Lower leg skin (tissue), 4 donors: ENCODE measurements at regions not wholly inside any gene's neighbourhood (a gene's known extent, or its start where the extent isn't known, plus 50 kb on each side); places are given as distances from the start of the nearest gene placed in this dataset.

ENCODE experiments used
- DNase-seq, 2 donors: peaks; one replicate each; pipeline ENCODE4 v3.0.0-alpha.2; 2019; ENCODE audit warnings: low spot score in 2 of 2
- H3K4me3 ChIP-seq: fragments of 200-600 bp; sonication (generic); 2 replicates; pipeline ENCODE4 v1.5.1; 2017; ENCODE audit warnings: mild to moderate bottlenecking, low read depth; ENCODE audit not compliant: poor library complexity, severe bottlenecking
- CTCF ChIP-seq, 3 donors: fragments of 450-650 bp; IDR thresholded peaks; one replicate each; pipeline ENCODE4 v1.5.1; 2016; ENCODE audit warnings: antibody characterized with exemption in 3 of 3, mild to moderate bottlenecking in 3 of 3, moderate library complexity in 2 of 3
- POLR2A ChIP-seq, 2 donors: fragments of 450-650 bp; IDR thresholded peaks; one replicate each; pipeline ENCODE4 v1.6.1; 2016 to 2017; ENCODE audit warnings: antibody characterized with exemption in 2 of 2, mild to moderate bottlenecking in 1 of 2, moderate library complexity in 1 of 2
- WGBS, 2 donors: methylation state at CpG; one replicate each; pipeline ENCODE4 v1.1.5; 2018; 5-methylcytosine and 5-hydroxymethylcytosine counted together
- intact Hi-C: fragments of 100-400 bp; cut with DNase I; formaldehyde crosslinking; loops from one replicate; pipeline ENCODE4 v1.15.0; 2023; ENCODE audit warnings: low total_unique reads

DNA sequence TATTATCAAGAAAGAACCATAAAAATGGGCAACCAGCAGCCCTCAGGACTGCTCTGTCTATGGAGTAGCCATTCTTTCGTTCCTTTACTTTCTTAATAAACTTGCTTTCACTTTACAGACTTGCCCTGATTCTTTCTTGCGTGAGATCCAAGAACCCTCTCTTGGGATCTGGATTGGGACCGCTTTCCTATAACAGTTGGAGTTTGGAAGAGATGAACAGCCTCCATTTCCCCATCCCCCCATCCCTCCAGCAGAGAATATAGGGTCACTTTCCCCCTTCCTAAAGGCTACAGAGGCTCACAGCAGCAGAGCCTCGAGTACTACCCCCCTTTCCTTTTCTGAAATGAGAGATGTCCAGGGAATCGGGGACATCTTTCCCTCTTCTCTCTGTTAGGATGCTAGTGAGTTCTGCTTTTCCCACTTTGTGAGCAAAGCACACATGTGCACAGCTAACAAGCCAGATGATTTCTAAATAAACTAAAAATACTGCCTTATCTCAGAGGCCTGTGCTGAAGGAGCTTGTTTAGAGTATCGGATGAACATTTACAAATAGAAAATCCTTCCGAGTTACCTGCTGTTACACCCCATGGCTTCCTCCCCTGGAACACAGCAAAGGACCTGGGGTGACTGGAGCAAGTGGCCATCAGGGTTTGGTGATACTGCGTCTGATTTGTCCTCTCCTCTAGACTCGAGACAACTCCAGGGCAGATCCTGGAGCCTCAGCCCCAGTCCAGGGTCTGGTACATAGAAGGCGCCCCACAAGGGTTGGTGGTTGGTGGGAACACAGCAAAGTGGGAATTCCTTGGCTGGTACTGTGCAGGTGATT lies 144.2 kb downstream of the SLC38A6 start:
- TF ChIP-seq POLR2A (IDR thresholded peaks at IDR 0.05) (no peak), CTCF (IDR thresholded peaks at IDR 0.05) (no peak)
- DNase-seq: no peak
- no peak overlapping the region for H3K4me3 ChIP-seq
- intact Hi-C loops: no loop called here
- 75 to 77% methylated on average over 10 of the region's 10 CpGs for WGBS, 2 donors

DNA sequence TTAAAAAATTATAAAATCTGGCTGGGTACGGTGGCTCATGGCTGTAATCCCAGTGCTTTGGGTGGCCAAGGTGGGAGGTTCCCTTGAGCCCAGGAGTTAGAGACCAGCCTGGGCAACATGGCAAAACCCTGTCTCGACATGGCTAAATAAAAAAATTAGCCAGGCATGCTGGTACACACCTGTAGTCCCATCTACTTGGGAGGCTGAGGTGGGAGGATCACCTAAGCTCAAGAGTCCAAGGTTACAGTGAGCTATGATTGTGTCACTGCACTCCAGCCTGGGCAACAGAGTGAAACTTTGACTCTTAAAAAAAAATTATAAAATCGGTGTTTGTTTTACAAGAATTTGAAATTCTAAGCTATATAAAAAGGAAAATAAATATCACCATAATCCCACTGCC lies 141.8 kb downstream of the SLC38A6 start:
- H3K4me3 ChIP-seq: no peak overlapping the region
- WGBS, 2 donors: 82 to 93% methylated on average over 3 of the region's 3 CpGs
- intact Hi-C loops: no loop called here
- DNase-seq: no peak
- TF ChIP-seq POLR2A (IDR thresholded peaks at IDR 0.05): no peak
- TF ChIP-seq CTCF (IDR thresholded peaks at IDR 0.05): no peak

GRCh38 chr14:61121355-61121787 lies 140.3 kb downstream of the SLC38A6 start:
- peak in 1 of 2 donors; percentile 46 for DNase-seq
- WGBS, 2 donors: 91 to 96% methylated on average over 9 of the region's 9 CpGs
- TF ChIP-seq POLR2A (IDR thresholded peaks at IDR 0.05) (no peak), CTCF (IDR thresholded peaks at IDR 0.05) (no peak)
- H3K4me3 ChIP-seq: no peak overlapping the region
- intact Hi-C loops: no loop called here

- no peak for TF ChIP-seq CTCF (IDR thresholded peaks at IDR 0.05)
- no peak for TF ChIP-seq POLR2A (IDR thresholded peaks at IDR 0.05)
- H3K4me3 ChIP-seq: no peak overlapping the region
- DNase-seq: peak in 1 of 2 donors; percentile 69
- WGBS, 2 donors: 78 to 85% methylated on average over 8 of the region's 8 CpGs
- intact Hi-C loops: no loop called here
Observed at GRCh38 chr14:61120576-61120975, 139.5 kb downstream of the SLC38A6 start.

DNA sequence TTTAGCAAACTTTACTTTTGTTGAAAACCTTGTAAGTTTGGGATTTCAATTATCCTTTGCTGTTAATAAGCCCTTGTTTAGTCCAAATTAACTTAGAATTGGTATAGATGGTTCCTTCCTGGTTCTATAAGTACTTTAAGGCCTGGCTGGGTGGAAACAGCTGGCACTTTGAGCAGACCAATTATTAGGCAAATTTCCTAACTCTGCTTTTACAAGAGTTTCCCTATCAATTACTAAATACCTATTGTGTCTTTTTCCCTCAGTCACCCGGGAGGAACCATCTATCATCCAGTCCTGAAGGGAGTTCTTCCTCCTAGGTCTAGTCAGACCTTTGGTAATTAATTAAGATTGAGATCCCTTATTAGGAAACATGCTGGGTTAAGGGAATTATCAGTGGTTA lies 138.0 kb downstream of the SLC38A6 start:
- DNase-seq: no peak
- intact Hi-C loops: no loop called here
- 50 to 77% methylated on average over 1 of the region's 1 CpG for WGBS, 2 donors
- TF ChIP-seq CTCF (IDR thresholded peaks at IDR 0.05) (no peak), POLR2A (IDR thresholded peaks at IDR 0.05) (no peak)
- no peak overlapping the region for H3K4me3 ChIP-seq

GRCh38 chr14:61116369-61116768 lies 135.3 kb downstream of the SLC38A6 start:
- intact Hi-C loops: no loop called here
- H3K4me3 ChIP-seq: peak overlapping the region; percentile 2
- peak; percentile 29 to 81 for DNase-seq
- TF ChIP-seq CTCF (IDR thresholded peaks at IDR 0.05) (no peak), POLR2A (IDR thresholded peaks at IDR 0.05) (no peak)
- 51 to 71% methylated on average over 10 of the region's 10 CpGs for WGBS, 2 donors
